GM12878 (cell line): ENCODE measurements at regions not wholly inside any gene's neighbourhood (a gene's known extent, or its start where the extent isn't known, plus 50 kb on each side); places are given as distances from the start of the nearest gene placed in this dataset.

ENCODE experiments used
- FOXM1 ChIP-seq: IDR thresholded peaks from 2 replicates; pipeline ENCODE4 v1.6.1; 2012; ENCODE audit warnings: low read depth, mild to moderate bottlenecking, inconsistent platforms, low read length, moderate library complexity
- HCFC1 ChIP-seq: fragments of 150-350 bp; IDR thresholded peaks from 2 replicates; pipeline ENCODE4 v1.6.1; 2014; ENCODE audit warnings: low read length
- HDAC6 ChIP-seq: fragments of 200-600 bp; sonication (generic); IDR thresholded peaks from one replicate; pipeline ENCODE4 v1.8.0; 2017; ENCODE audit warnings: antibody characterized with exemption; ENCODE audit not compliant: unreplicated experiment
- JUNB ChIP-seq: IDR thresholded peaks from 2 replicates; pipeline ENCODE4 v1.6.1; 2016; ENCODE audit warnings: antibody characterized with exemption, mild to moderate bottlenecking
- MYC ChIP-seq: IDR thresholded peaks from 2 replicates; pipeline ENCODE4 v1.6.1; 2011; ENCODE audit warnings: mild to moderate bottlenecking, low read length, moderate library complexity, inconsistent platforms; ENCODE audit not compliant: insufficient read depth, insufficient replicate concordance, insufficient read length, severe bottlenecking
- PML ChIP-seq: IDR thresholded peaks from 2 replicates; pipeline ENCODE4 v1.6.1; 2012; ENCODE audit warnings: low read length, inconsistent platforms
- RUNX3 ChIP-seq: IDR thresholded peaks from 2 replicates; pipeline ENCODE4 v1.6.1; 2012; ENCODE audit warnings: low read length, inconsistent platforms
- SREBF1 ChIP-seq: IDR thresholded peaks from 2 replicates; pipeline ENCODE4 v1.6.1; 2012; ENCODE audit warnings: mild to moderate bottlenecking, low read length
- TBL1XR1 ChIP-seq: IDR thresholded peaks from 2 replicates; pipeline ENCODE4 v1.6.1; 2012; ENCODE audit warnings: low read depth, low read length, improper control_type of control experiment
- TCF7 ChIP-seq: IDR thresholded peaks from 2 replicates; pipeline ENCODE4 v1.6.1; 2014; ENCODE audit warnings: antibody characterized with exemption, borderline replicate concordance
- ZNF217 ChIP-seq: fragments of 450-650 bp; IDR thresholded peaks from 2 replicates; pipeline ENCODE4 v1.6.1; 2017; ENCODE audit warnings: antibody characterized with exemption, mild to moderate bottlenecking
- TF ChIP-seq, protein P1 (sequence below): IDR thresholded peaks from 2 replicates; pipeline ENCODE4 v1.6.1; 2012; ENCODE audit warnings: low read depth, low read length, improper control_type of control experiment
- TF ChIP-seq, protein P2 (sequence below): fragments of 450-650 bp; IDR thresholded peaks from 2 replicates; pipeline ENCODE4 v1.6.1; 2016; ENCODE audit warnings: mild to moderate bottlenecking

DNA sequence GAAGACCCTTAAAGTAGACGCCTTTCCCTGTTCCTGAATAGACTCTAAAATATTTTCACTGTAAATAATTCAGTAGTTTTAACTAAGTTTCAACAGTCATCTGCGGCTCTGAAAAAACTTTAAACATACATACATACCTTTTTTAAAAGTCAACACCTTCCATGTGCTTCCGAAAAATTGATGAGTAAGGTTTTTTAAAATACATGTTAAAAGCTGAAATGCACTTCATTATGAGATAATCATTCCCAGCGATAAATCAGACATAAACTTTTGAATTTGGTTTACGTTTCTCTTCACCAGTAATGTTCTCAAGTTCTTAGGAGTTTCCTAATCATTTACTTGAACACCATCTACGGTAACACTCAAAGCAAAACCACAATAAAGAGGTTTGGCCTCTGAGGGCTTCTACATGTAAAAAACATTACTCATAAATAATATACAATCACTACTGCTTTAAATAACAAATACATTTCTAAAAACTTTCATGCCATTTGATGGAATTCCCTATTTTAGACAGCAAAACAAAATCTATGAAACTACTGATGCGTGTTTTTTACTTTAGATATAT lies 403.5 kb downstream of the SHQ1 start (continued):
- no peak for TF ChIP-seq MYC
- TF ChIP-seq, protein P1, sequence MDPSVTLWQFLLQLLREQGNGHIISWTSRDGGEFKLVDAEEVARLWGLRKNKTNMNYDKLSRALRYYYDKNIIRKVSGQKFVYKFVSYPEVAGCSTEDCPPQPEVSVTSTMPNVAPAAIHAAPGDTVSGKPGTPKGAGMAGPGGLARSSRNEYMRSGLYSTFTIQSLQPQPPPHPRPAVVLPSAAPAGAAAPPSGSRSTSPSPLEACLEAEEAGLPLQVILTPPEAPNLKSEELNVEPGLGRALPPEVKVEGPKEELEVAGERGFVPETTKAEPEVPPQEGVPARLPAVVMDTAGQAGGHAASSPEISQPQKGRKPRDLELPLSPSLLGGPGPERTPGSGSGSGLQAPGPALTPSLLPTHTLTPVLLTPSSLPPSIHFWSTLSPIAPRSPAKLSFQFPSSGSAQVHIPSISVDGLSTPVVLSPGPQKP, result no peak
- TF ChIP-seq ZNF217, result no peak
- TF ChIP-seq, protein P2, sequence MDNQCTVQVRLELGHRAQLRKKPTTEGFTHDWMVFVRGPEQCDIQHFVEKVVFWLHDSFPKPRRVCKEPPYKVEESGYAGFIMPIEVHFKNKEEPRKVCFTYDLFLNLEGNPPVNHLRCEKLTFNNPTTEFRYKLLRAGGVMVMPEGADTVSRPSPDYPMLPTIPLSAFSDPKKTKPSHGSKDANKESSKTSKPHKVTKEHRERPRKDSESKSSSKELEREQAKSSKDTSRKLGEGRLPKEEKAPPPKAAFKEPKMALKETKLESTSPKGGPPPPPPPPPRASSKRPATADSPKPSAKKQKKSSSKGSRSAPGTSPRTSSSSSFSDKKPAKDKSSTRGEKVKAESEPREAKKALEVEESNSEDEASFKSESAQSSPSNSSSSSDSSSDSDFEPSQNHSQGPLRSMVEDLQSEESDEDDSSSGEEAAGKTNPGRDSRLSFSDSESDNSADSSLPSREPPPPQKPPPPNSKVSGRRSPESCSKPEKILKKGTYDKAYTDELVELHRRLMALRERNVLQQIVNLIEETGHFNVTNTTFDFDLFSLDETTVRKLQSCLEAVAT, result no peak
- peak; percentile 37; the same call in 1 of the 2 replicates for TF ChIP-seq FOXM1
- TF ChIP-seq HDAC6, result no peak
- TF ChIP-seq RUNX3, result peak; percentile 85
- TF ChIP-seq TBL1XR1, result no peak
- TF ChIP-seq HCFC1, result no peak
- TF ChIP-seq TCF7, result peak; percentile 87
- no peak for TF ChIP-seq PML
- no peak for TF ChIP-seq SREBF1
- TF ChIP-seq JUNB, result peak; percentile 27; the same call in 1 of the 2 replicates
